ENCODE measurements at regions not wholly inside any gene's neighbourhood (a gene's known extent, or its start where the extent isn't known, plus 50 kb on each side); places are given as distances from the start of the nearest gene placed in this dataset.

- no peak overlapping the region for H3K9ac ChIP-seq (ENCODE audit: insufficient read depth, low read length)
- H3K79me2 ChIP-seq (ENCODE audit: control insufficient read depth, insufficient read depth, low read length): no peaks in the 10 kb centered on the region
- no peak overlapping the region for H3K4me3 ChIP-seq (replicated peaks in 1 of 4; ENCODE audit: control extremely low read depth in 1 of 4, insufficient read depth in 1 of 4, low read depth in 3 of 4, low read length in 4 of 4)
- peaks cover 3% of the 10 kb centered on the region for H3K4me1 ChIP-seq (ENCODE audit: control insufficient read depth, extremely low read depth, insufficient read depth, low read length)
- no peak overlapping the region for H3K4me2 ChIP-seq (ENCODE audit: extremely low read depth, insufficient read depth, low read length)
- H2AFZ ChIP-seq (ENCODE audit: low read length): no peak overlapping the region
- H3K27me3 ChIP-seq (ENCODE audit: control insufficient read depth, insufficient read depth, low read length): no peaks in the 10 kb centered on the region
- no peaks in the 10 kb centered on the region for H4K20me1 ChIP-seq (ENCODE audit: control insufficient read depth, extremely low read depth, insufficient read depth, low read length)
- H3K36me3 ChIP-seq (ENCODE audit: control insufficient read depth, insufficient read depth, low read length): no peaks in the 10 kb centered on the region
- no peaks in the 10 kb centered on the region for H3K9me3 ChIP-seq (ENCODE audit: control insufficient read depth, insufficient read depth, low read depth, low read length)
- H3K27ac ChIP-seq (ENCODE audit: insufficient read depth, low read length): no peak overlapping the region
- TF ChIP-seq CTCF (conservative IDR thresholded peaks at IDR 0.05 in 1 of 2, IDR thresholded peaks at IDR 0.05 in 1 of 2; ENCODE audit: low read depth in 1 of 2, low read length in 2 of 2) (no peak), EZH2 (IDR thresholded peaks at IDR 0.05; ENCODE audit: low read length, missing control alignments) (no peak)
- DNase-seq (ENCODE audit: low read depth in 2 of 2): no peak
Observed at GRCh38 chr14:55756557-55756956, 176.6 kb downstream of the KTN1 start.

GRCh38 chr14:55758796-55759195 lies 178.8 kb downstream of the KTN1 start:
- Histone ChIP-seq H2AFZ (ENCODE audit: low read length) (no peak overlapping the region), H3K4me2 (ENCODE audit: extremely low read depth, insufficient read depth, low read length) (no peak overlapping the region), H3K9me3 (ENCODE audit: control insufficient read depth, insufficient read depth, low read depth, low read length) (no peaks in the 10 kb centered on the region), H3K27me3 (ENCODE audit: control insufficient read depth, insufficient read depth, low read length) (no peaks in the 10 kb centered on the region), H3K27ac (ENCODE audit: insufficient read depth, low read length) (no peak overlapping the region), H3K4me3 (replicated peaks in 1 of 4; ENCODE audit: control extremely low read depth in 1 of 4, insufficient read depth in 1 of 4, low read depth in 3 of 4, low read length in 4 of 4) (no peak overlapping the region), H3K79me2 (ENCODE audit: control insufficient read depth, insufficient read depth, low read length) (no peaks in the 10 kb centered on the region), H3K36me3 (ENCODE audit: control insufficient read depth, insufficient read depth, low read length) (no peaks in the 10 kb centered on the region), H3K9ac (ENCODE audit: insufficient read depth, low read length) (no peak overlapping the region), H4K20me1 (ENCODE audit: control insufficient read depth, extremely low read depth, insufficient read depth, low read length) (no peaks in the 10 kb centered on the region), H3K4me1 (ENCODE audit: control insufficient read depth, extremely low read depth, insufficient read depth, low read length) (no peaks in the 10 kb centered on the region)
- TF ChIP-seq CTCF (conservative IDR thresholded peaks at IDR 0.05 in 1 of 2, IDR thresholded peaks at IDR 0.05 in 1 of 2; ENCODE audit: low read depth in 1 of 2, low read length in 2 of 2): no peak
- TF ChIP-seq EZH2 (IDR thresholded peaks at IDR 0.05; ENCODE audit: low read length, missing control alignments): no peak
- DNase-seq (ENCODE audit: low read depth in 2 of 2): no peak

GRCh38 chr14:55760789-55761566 lies 181.0 kb downstream of the KTN1 start:
- no peak for TF ChIP-seq CTCF (conservative IDR thresholded peaks at IDR 0.05 in 1 of 2, IDR thresholded peaks at IDR 0.05 in 1 of 2; ENCODE audit: low read depth in 1 of 2, low read length in 2 of 2)
- no peak for TF ChIP-seq EZH2 (IDR thresholded peaks at IDR 0.05; ENCODE audit: low read length, missing control alignments)
- H3K27ac ChIP-seq (ENCODE audit: insufficient read depth, low read length): no peak overlapping the region
- DNase-seq (ENCODE audit: low read depth in 2 of 2): no peak
- no peak overlapping the region for H3K9ac ChIP-seq (ENCODE audit: insufficient read depth, low read length)
- no peaks in the 10 kb centered on the region for H3K79me2 ChIP-seq (ENCODE audit: control insufficient read depth, insufficient read depth, low read length)
- H3K9me3 ChIP-seq (ENCODE audit: control insufficient read depth, insufficient read depth, low read depth, low read length): no peaks in the 10 kb centered on the region
- H4K20me1 ChIP-seq (ENCODE audit: control insufficient read depth, extremely low read depth, insufficient read depth, low read length): no peaks in the 10 kb centered on the region
- no peak overlapping the region for H2AFZ ChIP-seq (ENCODE audit: low read length)
- H3K4me2 ChIP-seq (ENCODE audit: extremely low read depth, insufficient read depth, low read length): no peak overlapping the region
- H3K36me3 ChIP-seq (ENCODE audit: control insufficient read depth, insufficient read depth, low read length): no peaks in the 10 kb centered on the region
- no peak overlapping the region for H3K4me3 ChIP-seq (replicated peaks in 1 of 4; ENCODE audit: control extremely low read depth in 1 of 4, insufficient read depth in 1 of 4, low read depth in 3 of 4, low read length in 4 of 4)
- H3K4me1 ChIP-seq (ENCODE audit: control insufficient read depth, extremely low read depth, insufficient read depth, low read length): no peaks in the 10 kb centered on the region
- H3K27me3 ChIP-seq (ENCODE audit: control insufficient read depth, insufficient read depth, low read length): no peaks in the 10 kb centered on the region
